ENCODE measurements at regions not wholly inside any gene's neighbourhood (a gene's known extent, or its start where the extent isn't known, plus 50 kb on each side); places are given as distances from the start of the nearest gene placed in this dataset.

GRCh38 chr20:41776421-41776820, 158.2 kb upstream of the CHD6 start:
- TF ChIP-seq BACH1 (IDR thresholded peaks at IDR 0.05; ENCODE audit: low read length) (no peak), USF2 (IDR thresholded peaks at IDR 0.05; ENCODE audit: low read length) (no peak), ATF2 (IDR thresholded peaks at IDR 0.05; ENCODE audit: low read length) (no peak), CTCF (IDR thresholded peaks at IDR 0.05; ENCODE audit: control extremely low read depth in 1 of 3, insufficient read depth in 1 of 3, low read depth in 1 of 3, low read length in 3 of 3) (no peak), EGR1 (IDR thresholded peaks at IDR 0.05; ENCODE audit: borderline replicate concordance, low read depth, low read length) (no peak), ASH2L (IDR thresholded peaks at IDR 0.05; ENCODE audit: low read length) (no peak), SAP30 (IDR thresholded peaks at IDR 0.05; ENCODE audit: insufficient read depth, insufficient replicate concordance, low read length) (no peak), ATF3 (IDR thresholded peaks at IDR 0.05; ENCODE audit: insufficient read depth, low read depth, low read length) (no peak), MAFK (IDR thresholded peaks at IDR 0.05; ENCODE audit: low read depth, low read length) (no peak), CBX8 (IDR thresholded peaks at IDR 0.05; ENCODE audit: borderline replicate concordance, low read depth, low read length) (no peak)

Measured in H1 (cell line).